NAMALWA (cell line): ENCODE measurements at regions not wholly inside any gene's neighbourhood (a gene's known extent, or its start where the extent isn't known, plus 50 kb on each side); places are given as distances from the start of the nearest gene placed in this dataset.

ENCODE experiments used
- DNase-seq: peaks from one replicate; pipeline ENCODE4 v3.0.0-alpha.2; 2015; ENCODE audit warnings: low spot score

DNA sequence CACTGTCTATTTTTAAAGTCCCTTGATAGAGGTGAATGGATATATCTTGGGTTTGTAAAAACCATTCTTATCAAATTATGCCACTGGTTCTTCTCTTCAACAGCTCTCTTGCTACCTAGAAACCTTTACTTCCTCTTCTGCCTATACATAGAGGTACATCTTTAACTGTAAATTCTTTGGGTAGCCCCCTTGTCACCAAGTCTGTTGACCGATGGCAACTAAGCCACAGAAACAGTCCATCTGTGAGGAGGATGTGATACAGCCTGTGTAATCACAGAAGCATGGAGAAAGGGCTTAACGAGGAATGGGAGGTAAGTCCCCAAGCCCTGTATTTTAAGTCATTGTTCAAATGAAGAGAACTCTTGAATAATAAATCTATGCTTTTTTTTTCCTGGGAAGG is 246.5 kb upstream of the MDFIC2 start:
- no peak for DNase-seq

DNA sequence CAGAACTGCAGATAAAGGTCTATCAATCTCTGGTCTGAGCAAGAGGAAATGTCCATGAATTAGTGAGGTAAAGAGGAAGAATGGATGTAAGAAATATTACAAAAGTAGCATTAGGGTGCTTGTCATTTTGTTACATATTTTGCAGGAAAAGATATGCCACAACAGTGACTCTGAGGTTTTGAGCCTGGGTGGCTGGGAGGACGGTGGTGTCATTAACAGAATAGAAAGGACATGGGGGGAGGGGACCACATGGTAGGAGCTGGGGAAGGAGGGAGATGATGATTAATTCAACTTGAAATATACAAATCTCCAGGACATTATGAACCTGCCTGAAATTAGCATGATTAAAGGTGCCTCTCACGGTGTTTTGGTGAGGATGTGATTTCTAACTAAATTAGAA is 245.5 kb upstream of the MDFIC2 start:
- DNase-seq: no peak

DNA sequence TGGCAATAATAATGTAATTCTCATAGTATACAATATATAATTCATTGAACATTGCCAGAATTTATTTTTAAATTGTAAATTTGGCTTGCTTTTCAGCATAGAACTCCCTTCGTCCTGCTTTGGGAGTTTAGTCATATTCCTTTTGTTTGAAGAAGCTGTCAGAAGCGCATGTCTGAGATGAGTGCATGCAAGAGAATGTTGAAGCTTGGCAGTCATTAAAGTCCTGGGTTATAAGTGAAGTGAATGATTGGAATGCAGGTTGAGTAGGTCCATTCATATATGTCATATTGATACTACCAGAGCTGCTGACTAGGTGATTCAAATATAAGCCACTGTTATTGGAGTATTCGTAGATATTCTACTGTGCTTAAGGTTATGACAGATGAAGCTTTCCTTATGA is 243.6 kb upstream of the MDFIC2 start:
- DNase-seq: no peak

DNA sequence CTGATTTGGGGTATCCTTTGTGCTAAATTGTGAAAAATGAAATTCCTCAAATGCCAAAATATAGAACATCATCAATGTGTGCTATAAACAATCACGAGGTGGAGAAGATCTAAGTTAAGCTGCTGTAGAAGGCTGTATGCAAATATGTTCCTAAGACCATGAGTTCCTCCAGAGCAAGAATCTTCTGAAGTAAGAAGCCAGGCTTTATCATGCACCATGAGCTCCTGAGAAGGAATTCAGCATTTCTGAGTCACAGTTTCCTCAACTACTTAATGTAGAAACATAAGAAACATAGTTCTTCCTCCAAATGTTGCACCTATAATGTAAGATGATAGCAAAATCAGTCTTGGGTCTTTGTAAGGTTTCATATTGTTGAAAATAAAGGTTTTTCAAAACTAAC is 241.7 kb upstream of the MDFIC2 start:
- DNase-seq: no peak

DNA sequence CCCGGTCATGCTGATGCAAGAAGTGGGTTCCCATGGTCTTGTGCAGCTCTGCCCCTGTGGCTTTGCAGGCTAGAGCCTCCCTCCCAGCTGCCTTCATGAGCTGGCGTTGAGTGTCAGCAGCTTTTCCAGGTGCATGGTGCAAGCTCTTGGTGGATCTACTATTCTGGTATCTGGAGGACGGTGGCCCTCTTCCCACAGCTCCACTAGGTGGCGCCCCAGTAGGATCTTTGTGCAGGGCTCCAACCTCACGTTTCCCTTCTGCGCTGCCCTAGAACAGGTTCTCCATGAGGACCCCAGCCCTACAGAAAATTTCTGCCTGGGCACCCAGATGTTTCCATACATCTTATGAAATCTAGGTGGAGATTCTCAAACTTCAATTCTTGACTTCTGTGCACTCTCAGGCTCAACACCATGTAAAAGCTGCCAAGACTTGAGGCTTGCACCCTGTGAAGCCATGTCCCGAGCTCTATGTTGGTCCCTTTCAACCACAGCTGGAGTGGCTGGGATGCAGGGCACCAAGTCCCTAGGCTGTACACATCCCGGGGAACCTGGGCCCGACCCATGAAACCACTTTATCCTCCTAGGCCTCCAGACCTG is 238.4 kb upstream of the MDFIC2 start:
- DNase-seq: peak; percentile 57

DNA sequence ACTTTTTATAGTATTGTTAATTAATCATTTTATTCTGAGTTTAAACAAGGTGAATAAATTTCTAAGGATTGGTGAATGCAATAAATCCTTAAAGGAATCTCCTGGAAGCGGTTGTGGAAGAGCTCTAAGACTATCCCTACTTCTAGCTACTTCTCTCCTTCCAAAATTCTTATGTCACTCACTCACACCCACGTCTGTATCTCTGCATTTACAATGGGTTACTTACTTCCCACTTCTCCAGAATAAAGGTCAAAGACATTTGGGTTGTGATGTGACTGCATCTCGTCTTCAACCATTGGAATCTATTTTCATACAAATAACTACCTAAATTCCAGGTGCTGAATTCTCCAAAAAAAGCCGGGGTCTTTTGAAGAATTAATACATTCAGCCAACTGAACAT is 234.2 kb upstream of the MDFIC2 start:
- DNase-seq: no peak

DNA sequence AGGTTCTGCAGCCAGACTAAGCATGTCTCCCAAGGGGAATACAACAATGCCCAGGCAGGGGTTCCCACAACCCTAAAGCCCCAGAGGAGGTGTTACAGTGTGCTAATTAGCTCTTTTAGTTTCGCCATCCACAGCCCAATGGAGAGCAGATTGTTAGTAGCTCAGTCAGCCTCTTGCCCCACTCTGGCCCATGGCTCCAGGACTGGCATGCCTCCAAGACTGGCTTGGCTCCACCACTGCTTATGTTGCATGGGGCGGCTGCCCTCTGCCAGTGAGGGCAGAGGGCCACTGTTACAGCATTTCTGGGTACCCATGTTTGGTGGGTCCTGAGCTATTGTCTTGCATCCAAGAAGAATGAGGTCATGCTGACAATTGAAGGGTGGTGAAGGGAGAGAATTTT is 231.1 kb upstream of the MDFIC2 start:
- no peak for DNase-seq

DNA sequence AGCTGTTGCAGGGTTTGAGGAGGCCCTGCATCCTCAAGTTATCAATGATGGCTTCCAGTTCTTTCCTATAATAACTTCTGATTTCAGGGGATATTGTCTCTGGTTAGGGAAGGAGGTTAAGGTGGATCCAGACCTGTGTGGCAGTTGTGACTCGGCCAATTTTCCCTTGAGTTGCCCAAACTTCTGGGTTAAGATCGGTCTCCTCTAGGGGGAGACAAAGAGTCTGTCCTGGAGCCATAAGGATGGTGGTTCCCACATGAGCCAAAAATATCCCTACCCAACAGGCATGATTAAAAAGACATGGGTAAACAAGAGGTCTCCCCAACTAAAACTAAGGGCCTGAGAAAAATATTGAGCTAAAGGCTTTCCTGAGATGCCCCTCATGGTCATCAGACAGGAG is 227.5 kb upstream of the MDFIC2 start:
- DNase-seq: no peak

DNA sequence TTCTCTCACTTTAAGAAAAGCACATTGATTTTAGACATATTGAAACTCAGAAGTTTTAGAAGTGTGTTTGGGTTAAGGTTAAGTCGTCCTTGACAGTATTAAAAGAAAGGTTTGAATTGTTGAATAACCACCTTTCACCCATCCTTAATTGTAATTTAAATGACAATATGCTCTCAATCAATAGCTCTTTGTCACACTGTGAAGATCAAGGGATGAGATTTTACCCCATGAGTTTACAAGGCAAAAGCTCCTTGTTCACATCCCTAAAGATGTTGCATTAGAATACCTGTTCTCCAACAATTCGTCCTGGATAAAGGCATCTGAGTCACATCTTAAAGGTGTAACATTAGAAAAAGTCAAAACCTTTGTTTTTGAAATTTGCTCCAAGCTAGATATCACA is 220.4 kb upstream of the MDFIC2 start:
- DNase-seq: no peak

DNA sequence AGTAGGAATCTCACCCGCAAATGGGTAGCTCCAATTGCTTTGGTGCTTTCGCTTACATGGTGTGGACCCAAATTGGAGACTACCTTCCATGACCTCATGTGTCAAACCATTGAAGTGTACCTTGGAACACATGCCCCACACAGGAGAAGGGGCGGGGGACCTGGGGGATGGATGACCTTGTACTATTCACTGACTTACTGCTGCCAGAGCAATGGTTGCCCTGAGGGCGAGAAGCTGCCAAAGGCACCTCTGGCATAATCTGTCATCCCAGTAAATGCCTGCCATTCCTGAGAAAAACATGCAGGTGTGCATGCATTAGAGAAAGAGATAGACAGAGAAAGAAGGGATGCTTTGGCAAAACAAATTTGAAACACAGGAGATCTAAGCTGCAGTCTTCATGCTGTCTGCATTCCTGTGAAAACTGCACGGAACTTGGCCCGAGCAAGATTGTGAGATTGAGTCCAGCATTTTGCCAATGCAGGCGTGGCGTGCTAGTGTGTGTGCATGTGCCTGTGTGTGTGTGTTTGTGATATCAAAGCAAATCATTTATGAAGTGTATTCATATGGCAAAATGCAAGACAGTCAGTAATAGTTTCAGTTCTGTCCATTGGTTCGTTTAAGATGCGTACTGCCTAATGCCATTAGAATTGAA is 219.5 kb upstream of the MDFIC2 start:
- DNase-seq: no peak

DNA sequence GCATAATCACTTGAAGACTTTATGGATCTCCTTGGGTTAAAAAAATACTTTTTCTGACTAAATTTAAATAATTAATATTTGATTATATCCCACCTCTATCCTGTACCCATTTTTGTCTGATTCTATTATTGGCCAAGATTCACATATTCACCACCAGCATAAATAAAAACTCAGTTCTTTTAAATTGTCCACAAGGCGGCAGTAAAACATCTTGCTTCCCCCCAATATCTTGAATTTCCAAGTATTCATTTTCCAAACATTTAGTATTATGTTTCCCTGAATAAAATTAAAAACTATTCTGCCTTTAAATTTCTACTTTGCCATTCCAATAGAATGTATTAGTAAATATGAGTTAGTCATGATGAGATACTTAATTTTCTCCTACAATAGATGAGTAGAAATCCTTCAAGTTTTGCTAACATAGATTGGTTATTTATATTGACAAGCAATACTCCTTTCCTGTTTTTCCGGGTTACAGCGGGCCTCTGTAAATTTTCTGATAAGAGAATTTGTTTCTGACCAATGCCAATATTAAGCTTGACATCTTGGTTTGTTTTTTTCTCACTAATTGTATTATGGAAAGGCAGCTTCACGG is 218.7 kb upstream of the MDFIC2 start:
- DNase-seq: peak; percentile 30

DNA sequence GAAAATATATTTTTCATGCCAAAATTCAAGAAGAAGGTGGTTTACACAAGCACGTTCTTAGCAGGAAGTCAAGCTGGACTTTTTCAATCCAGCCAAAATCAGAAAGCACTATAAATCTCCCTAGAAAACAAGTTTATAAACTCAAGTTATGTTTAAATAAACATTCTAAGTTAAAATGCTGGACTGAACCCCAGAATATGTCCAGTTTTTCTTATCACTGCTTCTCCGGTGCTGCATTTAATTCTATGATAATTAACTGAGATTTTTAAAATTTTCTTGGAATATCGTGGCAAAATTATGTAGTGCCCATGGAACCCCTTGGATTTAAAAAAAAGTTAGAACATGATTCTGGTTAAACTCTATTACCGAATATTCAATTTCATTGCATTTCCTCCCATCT is 218.2 kb upstream of the MDFIC2 start:
- no peak for DNase-seq

DNA sequence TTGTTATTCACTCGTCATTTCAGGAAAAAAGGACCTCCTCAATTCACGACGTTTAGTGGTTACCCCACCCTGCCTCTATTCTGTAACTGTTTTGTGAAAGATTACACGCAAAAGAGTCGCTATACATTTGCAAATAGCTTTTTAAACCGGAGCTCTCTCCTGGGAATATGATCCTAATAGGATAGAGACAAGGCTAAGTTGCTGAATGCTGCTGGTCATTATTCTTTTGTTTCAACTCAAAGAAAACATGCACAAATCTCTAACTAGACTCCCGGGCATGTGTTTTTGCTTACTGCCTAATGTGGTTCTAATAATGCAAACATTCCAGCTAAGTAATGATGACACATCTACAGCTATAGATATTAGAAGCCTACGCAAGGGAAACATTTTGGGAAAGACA is 214.6 kb upstream of the MDFIC2 start:
- DNase-seq: no peak

DNA sequence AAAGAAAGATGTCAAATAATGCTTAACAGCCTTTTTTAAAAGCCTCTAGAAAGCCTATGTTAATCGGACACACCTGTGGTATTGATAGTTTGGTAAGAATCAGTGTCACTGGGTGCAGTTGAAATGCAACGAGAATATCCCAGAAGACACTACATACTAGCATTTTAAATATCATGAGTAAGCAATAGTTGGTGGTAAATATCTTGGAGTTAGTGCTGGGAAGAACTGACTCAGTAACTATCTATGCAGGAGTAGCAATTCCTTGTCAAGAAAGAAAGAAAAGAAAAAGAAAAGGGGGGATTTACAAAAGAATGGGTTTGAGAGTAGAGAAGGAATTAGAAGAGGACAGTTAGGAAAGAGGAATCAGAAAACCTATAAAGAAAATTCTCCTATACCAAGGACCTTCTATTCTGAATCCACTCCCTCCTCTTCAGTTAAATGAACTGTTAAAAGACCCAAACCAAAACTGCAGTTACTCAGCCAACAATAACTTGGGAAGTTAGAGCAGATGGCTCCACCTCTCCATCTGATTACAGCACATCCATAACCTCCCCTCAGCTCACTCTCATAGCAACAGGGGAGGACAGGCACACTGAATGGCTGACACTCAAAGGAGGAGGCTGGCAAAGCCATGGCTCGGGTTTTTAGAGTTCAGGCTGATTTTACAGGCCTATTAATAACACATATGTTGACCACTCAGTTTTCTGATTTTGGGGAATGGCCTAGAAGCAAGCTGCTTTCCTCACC is 207.6 kb upstream of the MDFIC2 start:
- no peak for DNase-seq

DNA sequence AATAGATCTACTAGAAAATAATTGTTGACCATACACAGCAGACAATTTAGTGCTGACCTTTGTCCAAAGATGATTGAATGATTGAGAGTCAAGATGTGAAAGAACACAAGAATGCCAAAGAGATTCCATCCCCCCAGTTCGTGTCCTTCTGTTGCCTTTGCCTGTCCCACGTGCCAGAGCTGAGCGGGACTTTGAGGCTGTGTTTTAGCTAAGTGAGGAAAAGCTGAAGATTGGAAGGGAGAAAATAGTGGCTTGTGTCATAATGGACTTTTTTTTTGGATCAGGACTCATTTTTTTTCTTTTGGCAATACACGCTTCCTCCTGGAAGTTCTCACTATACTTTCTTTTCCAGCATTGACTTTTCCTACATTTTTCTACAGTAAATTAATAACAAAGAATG is 206.6 kb upstream of the MDFIC2 start:
- no peak for DNase-seq

DNA sequence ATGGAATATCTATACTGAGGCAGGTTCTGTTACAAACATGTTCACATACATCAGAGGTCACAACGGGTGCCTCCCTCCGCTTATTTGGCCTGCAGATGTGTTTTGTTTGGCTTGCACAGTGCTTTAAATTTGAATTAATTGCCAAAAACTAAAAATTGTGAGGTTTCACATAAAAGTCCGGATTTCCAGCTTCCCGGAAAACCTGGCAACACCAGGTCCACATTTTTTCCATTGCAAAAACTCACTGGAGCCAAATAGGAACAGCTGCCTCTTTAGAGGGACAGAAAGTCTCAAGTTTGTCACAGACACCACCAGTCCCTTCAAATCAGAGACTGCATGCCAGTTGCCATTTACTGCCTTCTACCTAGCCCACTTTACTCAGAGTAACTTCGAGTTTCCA is 205.9 kb upstream of the MDFIC2 start:
- peak; percentile 22 for DNase-seq

DNA sequence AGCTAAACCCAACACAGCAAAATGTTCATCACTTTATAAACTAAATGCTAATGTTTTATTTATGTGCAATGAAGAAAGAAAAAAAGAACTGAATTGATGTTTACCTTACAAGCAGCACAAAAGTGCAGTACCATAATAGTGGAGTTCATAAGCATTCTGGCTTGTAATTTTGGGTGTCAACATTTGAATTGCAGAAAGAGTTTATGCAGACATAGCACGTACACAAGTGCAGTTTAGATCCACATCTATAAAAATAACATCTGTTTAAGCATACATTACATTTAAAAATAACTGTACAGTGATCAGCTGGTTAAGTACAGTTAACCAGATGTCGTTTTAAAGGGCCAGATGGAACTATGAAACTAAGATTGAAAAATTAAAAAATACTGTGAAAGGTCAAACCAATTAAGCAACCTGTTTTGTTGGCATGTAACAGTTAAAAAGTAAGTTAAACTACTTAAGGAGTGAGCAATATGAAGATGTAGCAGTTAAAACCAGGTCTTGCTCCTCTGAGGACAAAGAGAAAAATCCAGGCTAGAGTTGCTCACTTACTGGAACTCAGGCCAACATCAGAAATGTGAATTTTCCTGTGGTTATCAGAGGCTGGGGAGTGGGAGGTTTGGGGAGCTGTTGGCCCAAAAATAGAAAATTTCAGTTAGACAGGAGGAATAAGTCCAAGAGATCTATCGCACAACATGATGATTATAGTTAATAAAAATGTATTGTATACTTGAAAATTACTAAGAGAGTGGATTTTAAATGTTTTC is 204.9 kb upstream of the MDFIC2 start:
- peak; percentile 54 for DNase-seq

DNA sequence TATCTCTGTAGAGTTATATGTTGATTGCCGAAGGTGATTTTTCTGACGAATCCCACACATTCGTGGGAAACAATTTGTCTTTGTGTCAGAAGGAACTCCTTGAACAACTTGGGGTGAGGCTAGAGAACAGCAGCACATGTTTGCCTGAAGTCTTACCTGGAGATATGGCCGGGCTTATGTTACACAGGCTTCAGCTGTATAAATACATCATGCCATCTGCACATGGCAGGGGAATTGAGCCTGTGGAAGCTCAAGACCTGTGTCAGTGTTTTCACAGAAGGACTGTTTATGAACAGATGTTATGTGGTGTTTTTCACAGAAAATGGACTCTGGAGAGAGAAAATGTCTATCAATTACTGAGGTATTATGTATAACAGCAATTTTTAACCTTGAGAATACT is 203.6 kb upstream of the MDFIC2 start:
- DNase-seq: peak; percentile 64

DNA sequence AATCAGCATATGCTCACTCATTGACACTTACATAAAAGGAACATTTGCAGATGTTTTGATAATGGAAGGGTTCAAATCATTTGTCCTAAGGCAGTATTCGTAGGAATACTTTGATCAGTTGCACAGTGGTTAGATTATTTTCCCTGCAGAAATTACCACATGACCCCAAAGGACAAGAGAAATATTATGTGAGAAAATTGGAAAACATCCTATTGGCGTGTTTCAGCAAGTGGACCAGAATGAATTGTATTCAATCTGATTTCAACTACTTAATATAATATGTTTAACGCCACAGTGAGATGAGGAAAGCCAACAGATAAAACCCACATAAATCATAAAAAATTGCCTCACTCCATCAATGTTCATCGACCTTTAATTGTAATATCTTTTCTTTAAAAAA is 195.0 kb upstream of the MDFIC2 start:
- DNase-seq: no peak

DNA sequence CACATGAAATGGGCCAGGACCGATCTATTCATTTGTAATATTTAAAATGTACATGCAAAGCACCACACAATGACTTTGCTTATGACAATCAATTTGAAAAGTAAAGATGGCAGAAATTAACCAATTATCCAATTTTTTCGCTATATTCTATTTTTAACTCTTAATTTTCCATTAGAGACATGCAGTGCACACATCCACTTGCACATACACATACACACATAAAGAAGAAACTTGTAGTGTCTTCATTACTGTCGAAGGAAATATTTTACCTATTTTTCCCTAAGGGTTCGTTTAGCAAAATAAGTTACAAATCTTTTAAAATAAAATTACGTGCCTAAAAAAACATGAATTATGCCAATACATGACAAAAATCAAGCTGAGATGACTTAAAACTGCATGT is 194.3 kb upstream of the MDFIC2 start:
- DNase-seq: no peak

DNA sequence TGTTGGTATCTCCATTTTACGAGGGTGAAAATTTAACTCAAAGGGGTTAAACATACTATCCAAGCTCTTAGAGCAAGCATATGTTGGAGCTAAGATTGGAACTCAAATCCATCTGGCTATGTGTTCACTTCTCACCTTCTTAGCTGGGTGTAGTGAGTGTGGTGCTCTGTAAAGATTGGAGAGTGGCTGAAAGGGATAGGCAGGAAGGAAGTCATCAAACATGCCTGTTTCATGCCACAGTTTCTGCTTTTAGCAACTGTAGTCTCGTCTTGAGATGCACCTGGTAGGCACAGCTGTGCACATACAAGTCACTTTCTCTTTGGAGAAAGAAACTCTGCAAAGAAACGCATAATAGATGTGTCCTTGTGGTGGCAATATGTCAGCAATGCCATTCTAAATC is 189.1 kb upstream of the MDFIC2 start:
- peak; percentile 77 for DNase-seq

DNA sequence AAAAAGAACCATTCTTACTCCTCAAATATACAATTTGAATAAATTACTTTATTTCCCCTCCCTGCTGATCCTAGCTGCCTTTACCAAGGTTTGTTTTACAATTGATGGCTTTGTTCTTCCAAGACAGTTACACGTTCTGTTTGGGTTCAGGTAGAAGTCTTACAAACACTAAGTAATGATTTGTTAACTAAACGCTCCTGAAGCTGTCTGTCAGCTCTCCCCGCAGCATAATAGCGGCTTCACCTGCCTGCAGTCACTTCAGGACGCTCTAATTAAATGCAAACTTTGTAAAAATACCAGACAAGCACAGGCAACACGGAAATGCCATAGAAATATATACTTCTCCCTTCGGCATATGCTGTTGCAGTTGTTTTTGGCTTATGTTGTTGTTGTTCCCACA is 176.4 kb upstream of the MDFIC2 start:
- DNase-seq: no peak

DNA sequence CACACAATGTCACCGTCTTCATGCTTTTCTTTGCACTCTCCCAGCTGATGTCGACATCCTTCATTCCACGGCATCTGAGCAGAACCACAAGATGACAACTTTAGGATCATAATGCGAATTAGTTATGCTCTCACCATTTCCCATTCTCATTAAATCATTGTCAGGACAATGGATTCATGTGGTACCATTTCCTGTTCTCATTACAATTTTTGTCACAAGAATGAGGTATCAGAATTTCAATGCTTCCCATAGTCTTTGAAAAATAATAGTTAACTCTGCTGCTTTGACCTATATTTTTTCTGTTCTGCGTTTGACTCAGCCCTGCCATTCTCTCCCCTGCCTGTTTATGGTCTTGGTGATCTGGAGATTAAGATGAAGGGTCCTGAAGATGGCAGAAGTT is 175.7 kb upstream of the MDFIC2 start:
- DNase-seq: no peak
